Activated CD8-positive, alpha-beta memory T cell treated with anti-CD3 and anti-CD28 coated beads, Interleukin-2, amount 50 U/mL, for 48 hours (primary cell): ENCODE measurements at regions not wholly inside any gene's neighbourhood (a gene's known extent, or its start where the extent isn't known, plus 50 kb on each side); places are given as distances from the start of the nearest gene placed in this dataset.

Experiments used
- DNase-seq: peaks from one replicate; pipeline ENCODE4 v3.0.0-alpha.2; 2020

DNA sequence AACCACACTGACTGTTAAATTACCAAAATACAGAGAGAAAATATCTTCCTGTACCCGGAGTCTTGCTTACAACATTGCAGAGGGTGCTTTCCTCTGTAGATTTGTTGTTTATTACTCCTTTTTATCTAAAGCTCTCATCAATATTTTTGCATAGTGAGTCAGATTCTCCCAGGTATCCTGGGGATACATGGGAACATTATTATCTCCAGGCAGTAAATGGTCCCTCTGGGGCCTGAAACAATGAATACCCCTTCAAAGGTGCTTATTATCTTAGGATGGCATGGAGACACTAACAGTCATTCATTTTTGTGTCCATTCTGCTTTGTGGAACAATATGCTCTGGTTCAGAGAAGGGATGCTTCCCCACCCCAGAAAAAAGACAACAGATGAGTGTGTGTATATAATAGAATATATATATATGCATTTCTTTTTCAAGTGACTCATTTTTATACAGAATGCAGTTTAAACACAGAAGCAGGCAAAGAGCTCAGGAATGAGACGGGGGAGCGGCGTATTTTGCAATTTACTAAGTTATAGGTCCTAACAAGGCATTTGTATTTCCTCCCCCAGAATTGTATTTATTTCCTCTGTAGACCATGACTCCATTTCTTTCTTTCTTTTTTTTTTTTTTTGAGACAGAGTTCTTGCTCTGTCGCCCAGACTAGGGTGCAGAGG lies 424.8 kb upstream of the ZEB2 start:
- no peak for DNase-seq

DNA sequence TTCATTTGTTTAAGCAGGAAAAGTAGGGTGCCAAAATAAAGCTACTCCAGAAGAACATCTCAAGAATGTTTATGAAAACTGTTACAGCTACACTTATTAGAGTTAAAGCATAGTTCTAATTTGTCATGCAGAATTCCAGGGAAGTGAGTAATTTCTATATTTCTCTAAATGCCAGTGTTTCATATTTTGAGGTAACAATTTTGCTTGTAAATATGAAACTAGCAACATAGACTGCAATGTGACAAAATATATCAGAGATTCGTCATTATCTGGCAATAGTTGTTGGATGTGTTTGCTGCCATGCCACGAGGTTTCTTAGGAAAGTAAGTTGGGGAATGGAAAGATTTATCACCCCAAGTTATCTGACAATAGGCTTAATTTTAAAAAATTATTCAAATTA lies 424.1 kb upstream of the ZEB2 start:
- no peak for DNase-seq

DNA sequence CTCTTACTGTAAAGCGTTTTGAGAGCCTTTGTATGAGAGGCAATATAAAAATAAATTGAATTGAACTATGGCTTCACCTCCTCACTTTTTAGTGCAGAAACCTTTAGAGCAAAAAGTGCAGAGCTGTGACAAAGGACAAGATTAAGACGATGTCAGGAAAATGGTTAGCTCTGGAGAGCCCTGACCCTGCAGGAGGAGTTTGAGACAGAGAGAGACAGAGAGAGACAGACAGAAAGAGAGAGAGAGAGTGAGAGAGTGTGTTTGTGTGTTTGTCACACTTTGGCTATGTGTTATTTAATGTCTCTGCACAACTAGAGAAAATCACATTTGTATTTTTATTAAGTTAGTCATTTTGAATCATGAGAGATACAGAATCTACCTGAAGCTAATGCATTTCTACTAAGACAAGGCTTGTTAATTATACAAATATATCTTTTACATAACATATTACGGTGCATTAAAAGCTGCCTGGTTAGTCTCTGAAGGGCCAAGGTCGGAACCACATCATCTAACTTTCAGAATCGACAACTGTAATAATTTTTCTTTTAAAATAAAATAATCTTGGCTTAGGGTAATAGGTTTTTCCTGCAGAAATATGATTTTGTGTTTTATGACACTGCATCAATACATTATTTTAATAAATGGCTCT lies 423.5 kb upstream of the ZEB2 start:
- DNase-seq = no peak

DNA sequence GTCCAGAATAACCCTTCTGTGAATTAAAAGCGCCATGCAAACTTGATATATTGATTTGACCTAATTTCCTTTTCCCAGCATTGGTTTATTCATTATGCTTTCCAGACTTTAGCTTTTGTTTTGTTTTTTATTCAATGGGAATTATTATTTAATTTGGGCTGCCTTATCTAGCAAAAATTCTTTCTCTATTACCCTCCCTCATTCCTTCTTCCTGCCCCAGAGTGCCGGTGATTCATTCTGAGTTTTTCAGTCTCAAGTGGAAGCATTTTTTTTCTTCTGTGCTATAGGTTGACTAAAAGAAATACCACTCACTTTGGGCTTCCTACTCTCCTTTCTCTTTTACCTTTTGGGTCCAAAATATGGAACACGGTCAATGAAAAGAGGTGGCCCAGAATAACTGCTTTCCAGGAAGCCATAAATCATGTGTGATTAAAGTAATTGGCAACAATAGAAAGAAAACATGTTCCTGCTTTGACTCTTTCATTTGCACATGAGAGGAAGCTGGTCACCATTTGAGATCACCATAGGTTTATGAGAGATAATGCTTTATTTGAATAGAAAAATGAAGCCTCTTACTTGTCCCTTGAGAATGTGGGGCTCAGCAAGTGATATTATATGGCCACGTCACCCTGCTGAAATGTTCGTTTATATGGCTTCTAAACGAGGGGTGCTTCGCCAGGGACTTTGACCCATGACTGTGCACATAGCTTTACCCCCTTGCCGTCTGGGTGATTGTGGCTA lies 422.8 kb upstream of the ZEB2 start:
- DNase-seq = no peak

DNA sequence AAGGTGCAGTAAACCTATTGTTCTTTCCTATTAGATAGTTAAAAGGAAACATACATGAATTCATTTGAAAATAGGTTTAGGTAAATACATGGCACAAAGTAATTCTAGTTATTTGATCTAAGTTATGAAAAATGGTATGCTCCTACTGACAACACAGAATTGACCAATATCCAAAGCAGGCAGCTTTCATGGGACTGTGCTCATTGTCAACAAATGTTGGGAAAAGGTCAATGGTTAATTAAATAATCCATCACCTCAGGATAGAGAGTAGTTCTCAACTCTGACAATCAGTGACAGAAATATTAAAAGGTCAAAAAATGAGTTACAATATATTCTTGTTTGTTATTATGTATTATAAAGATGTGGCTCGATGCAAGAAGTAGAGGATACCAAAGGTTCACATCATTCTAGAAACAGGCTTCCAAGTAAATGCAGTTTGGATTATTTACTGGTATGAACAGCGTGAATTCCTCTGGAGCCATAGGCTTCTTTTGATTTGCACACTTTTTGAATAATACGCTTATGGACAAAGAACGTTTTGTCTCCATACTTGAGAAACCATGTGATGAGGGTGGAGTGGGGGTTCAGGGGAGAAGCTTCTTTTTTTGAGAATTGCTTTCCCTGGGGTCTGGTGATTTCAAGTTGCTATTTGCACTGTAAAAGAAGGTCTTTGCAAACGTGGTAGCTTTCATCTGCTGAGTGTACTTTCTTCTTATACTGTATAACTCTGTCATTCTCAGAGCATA lies 422.0 kb upstream of the ZEB2 start:
- no peak for DNase-seq

DNA sequence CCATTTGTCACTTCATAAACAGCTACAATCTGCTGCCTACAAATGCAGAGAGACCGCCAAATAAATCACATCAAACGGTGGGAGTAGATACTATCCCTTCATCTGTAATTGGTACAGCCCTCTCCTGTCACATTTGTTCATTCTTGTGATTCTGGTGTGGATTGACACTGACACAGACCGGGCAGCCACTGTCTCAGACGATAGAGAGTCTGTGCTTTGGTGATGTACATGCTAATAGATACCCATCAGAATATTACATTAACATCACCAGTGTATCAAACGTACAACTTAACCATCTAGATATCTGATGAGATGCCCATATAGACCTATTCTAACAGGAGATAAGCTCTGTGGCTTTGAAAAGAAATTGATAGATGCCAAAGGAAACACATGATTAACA lies 419.7 kb upstream of the ZEB2 start:
- DNase-seq = no peak

DNA sequence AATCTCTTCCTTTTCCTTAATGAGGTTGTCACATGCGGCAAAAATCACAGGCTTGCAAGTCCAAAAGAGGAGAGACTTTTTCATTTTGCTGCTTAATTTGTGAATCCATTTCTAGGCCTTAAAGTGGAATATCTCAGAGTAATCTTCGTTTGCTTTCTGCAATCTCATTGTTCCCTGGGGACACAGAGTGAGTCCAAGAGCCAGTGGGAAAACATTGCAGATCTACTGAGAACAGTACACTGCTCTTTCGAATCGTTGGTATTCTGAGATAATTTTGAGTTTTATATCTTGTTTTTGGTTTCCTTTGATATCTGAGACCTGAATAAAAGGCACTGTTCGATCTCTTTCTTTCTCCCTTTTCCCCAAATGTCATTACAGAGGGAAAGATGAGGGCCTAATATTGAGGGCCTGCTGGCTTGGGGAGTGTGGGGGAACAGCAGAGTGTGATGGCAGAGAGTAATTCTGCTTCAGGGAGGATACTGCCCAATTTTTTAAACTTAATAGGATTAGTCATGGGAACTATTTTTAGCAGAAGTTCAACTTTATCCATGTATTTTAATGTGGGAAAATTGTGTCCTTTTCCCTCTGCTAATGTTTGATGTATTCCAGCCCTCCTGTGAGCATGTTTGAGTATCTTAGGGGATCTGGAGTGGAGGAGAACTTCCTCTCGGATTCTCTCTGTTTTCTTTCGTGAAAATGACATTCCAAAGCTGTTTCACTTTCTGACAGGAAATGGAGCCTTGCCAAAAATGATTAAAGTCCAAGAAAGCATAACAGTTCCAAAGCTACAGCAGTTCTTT lies 418.2 kb upstream of the ZEB2 start:
- DNase-seq = no peak

DNA sequence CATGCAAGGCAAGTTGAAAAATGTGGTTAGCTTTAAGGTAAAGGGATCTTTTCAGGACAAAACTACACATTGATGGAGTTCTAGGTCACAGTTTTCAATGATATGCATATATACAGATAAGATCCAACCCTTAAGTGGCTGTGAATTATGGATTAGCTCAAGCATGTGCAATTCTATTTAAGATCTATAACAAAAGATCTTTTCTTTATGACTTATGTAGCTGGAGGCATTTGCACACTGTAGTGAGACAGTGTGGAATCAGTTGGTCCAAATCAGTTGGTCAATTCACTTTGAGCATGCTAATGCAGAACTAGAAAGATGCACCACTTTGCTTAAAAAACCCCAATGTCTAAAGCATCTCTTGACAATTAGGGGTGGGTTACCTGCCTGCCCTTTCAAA lies 417.1 kb upstream of the ZEB2 start:
- DNase-seq = no peak

DNA sequence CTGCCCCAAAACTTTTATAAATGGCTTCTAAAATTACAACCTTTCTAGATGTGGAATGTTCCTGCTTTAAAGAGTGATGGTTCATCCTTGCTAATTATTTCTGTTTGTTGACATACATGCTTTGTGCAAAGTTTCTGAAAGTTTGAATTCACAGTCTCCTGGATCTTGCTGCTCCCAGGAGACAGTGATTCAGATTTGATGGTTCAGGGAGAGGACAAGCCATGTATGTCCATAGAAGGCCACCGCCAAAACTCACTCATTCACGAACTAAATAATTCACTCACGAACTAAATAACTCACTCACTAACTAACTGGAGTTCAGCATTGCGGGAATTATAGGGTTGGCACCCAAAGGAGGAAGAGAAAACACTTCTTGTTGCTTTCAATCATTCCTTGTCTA lies 416.5 kb upstream of the ZEB2 start:
- DNase-seq = no peak

DNA sequence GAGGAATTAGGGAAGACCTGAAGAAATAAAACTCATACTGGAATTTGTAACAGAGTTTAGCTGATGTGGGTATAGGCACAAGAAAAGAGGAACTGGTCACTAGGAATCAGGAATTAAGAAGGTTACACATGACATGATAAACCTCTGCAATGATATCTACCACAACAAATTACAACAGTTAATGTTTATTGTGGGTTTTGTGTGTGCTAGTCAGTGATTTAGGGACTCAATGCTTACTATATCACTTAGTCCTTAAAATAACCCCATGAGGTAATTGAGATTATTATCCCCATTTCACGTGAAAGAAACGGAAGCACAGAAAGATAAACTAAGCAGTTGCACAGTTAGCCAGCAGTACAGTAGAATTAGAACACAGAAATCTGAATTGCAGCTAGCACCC lies 415.8 kb upstream of the ZEB2 start:
- DNase-seq = no peak

DNA sequence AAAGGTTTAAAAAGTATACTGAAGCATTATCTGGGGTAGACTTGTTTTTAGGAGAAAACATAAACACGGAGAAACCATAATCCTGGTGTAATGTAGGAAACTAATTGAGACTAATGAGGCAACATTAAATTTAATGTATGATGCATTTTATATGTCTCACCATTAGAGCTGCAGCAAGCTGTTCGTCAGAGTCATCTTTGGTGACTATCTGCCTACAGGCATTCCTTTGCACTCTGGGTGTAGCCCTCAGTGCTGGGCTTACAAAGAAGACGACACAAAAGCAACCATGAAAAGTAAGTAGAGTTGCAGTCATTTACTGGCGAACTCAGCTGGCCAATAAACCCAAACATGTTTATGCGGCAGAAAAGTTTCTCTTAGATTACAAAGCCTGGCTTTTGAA lies 415.3 kb upstream of the ZEB2 start:
- no peak for DNase-seq

DNA sequence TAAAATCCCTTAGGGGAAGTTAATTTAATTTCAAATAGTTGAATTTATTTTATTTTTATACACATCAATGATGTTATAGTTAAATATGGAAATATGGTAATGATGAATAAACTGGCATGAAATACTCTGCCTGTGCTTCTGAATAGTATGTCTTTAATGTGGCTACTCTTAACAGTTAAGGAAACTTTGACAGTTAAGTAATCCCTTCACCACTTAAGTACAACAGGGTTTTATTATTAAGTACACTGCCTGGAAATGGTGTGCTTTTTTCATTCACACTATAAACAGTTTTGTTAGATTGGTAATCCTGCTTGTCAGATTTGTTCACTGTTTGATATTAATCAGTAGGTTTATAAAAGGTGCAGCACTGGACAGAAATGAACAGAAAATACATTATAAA lies 412.0 kb upstream of the ZEB2 start:
- DNase-seq = no peak

DNA sequence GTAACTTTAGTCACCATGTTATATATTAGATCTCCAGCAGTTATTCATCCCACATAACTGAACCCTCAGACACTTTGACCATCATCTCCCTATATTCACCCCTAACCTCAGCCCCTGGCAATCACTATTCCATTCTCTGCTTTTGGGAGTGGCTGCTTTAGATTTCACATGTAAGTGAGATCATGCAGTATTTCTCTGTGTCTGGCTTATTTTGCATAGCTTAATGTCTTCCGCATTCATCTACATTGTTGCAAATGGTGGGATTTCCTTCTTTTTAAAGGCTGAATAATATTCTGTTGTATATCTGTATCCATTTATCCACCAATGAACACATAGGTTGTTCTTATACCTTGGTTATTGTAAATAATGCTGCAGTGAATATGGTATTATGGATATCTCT lies 411.6 kb upstream of the ZEB2 start:
- no peak for DNase-seq

DNA sequence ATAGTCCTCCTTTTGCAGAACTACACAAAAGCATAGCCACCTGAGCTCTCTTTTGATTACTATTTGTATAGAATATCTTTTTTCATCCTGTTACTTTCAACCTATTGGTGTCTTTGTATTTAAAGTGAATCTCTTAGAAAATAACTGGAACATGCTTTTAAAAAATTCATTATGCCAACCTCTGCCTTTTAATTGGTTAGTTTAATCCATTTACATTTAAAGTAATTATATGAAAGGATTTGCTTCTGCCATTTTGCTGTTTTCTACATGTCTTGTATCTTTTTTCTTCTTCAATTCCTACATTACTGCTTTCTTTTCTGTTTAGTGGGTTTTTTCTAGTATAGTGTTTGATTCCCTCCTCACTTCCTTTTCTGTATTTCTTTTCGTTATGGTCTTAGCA lies 407.5 kb upstream of the ZEB2 start:
- DNase-seq = no peak

DNA sequence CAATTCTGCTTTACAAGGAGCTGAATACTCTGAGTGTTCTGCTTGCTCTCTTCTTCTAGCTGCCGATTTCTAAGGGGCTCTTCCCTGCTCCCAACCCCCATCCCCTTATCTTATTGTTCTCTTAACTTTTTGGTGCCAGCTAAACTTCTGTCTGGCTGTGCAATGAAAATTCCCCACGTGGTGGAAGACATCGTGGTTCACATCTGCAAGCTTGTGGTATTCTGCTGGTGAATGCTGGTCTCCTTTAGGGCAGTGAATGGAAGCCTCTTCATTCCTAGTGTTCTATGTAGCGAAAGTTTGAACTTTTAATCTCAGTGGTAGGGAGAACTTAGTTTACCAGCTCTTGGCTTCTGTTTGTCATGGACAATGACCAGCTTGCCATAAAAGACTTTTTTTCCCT lies 406.0 kb upstream of the ZEB2 start:
- no peak for DNase-seq

DNA sequence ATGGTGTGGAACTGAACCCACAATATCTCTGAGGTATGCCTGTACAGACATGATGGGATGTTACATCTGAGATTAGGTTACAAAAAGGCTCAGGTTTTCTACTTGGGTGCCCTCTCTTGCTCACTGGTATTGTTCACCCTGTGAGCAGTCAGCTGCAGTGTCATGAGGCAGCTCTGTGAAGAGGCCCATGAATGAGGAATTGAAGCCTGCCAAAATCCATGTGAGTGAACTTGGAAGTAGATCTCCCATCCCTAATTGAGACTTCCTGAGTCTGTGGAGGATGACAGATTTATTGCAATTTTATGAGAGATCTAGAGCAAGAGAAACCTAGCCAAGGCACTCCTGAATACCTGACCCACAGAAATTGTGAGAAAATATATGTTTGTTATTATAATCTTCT lies 404.9 kb upstream of the ZEB2 start:
- DNase-seq = no peak

DNA sequence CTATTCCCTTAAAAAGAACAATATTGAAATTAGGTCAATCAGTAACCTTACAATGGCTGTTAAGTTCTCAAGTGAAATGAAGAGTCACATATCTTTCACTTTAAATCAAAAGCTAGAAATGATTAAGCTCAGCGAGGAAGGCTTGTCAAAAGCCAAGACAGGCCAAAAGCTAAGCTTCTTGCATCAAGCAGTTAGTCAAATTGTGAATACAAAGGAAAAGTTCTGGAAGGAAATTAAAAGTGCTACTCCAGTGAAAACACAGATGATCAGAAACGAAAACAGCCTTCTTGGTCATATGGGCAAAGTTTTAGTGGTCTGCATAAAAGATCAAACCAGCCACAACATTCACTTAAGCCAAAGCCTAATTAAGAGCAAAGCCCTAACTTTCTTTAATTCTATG lies 402.6 kb upstream of the ZEB2 start:
- no peak for DNase-seq

DNA sequence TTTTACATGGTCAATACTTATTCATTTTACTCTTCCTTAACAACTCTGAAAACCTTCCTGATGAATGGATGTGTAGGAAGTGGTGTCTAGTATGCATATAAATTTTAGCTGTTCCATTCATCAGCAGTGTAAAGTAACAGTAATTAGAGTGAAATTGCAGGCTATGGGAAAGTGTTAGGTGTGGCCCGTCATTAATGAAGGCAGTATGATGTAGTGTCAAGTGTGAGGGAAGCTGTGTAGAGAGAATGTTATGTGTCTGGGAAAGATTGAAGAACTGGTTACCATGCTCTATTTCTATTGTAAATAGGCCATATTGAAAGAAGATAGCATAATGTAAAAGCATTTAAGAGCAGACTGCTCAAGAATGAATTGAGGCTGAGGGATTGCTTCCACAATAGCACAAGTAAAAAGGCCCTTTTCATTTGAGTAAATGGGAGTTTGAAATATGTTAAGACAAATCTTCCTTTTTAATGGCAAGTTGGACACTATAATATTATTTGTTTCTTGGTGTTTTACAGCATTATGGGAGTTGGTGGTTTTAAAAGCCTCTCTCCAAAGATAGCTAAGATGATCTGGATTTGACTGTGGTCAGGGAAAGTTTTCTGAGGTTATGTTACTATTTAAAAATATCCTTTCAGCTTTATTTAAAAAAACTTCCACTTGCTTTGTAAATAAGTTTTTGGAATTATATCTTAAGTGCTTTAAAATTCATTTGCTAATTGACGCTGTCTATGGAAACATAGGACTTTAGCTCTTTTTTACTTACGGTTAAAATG lies 401.0 kb upstream of the ZEB2 start:
- DNase-seq = no peak

DNA sequence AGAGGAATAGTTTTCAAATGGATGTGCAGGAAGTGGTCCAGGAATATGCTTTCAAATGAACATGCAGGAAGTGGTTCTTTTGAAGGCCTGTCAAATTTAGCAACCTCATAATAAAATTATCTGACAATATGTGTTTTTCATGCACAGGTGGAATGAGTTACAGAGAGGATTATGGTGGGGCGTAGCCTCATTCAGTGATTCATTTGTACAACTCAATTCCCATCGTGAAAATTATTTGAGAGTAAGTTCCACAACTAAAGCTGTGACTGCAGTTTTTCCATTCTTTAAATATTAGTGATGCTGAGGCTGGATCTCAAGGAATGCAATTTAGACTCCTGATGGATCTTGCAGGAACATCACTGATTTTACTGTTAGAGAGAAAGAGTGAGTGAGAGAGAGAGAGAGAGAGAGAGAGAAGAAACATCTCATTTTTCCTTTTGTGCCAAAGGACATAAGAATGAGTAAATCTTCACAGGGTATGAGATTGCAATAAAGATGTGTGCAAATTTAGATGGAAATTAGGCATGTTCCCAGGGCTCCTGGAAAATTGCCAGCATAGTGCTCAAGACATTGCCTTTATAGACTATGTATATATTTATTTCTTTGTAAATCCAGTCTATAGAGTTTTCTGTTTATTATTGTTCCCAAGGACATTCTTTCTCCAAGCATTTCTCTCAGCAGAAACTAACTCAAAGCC lies 394.9 kb upstream of the ZEB2 start:
- no peak for DNase-seq

DNA sequence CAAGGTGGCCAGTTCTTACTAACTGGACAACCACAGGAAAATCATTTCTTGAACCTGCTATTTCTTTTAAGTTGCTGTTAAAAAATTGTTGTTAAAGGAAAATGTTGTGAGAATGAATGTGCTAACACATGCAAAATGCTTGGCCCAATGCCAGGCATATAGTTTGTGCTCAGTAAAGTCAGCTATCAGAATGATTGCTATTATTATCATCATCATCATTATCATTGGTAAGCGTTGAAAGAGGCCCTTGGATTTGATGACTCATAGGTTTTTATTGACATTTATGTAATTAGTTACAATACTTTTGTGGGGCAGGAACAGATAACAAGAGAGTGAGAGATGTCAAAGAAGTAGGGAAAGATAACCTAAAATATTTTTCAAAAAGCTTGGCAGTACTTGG lies 394.2 kb upstream of the ZEB2 start:
- DNase-seq = no peak

DNA sequence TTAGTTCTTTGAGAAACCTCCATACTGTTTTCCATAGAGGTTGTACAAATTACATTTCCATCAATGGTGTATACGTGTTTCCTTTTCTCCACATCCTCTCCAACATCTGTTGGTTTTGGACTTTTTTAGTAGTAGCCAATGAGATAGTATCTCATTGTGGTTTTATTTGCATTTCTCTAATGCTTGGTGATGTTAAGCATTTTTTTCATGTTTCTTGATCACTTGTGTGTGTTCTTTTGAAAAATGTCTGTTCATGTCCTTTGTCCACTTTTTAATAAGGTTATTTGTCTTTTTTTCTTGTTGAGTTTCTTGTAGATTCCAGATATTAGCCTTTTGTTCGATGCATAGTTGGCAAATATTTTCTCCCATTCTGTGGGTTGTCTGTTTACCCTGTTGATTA lies 392.3 kb upstream of the ZEB2 start:
- DNase-seq = no peak
